GM12878 (cell line): ENCODE measurements at regions not wholly inside any gene's neighbourhood (a gene's known extent, or its start where the extent isn't known, plus 50 kb on each side); places are given as distances from the start of the nearest gene placed in this dataset.

Experiments
- ATAC-seq: fragments of 200-7000 bp; cut with Tn5 transposase; 3 replicates; pipeline ENCODE4 v1.9.1; 2020; ENCODE audit warnings: mild to moderate bottlenecking, moderate library complexity
- BruUV-seq: library from RNA; stranded (reverse); fragments of 400-500 nt; replicated peaks from 2 replicates; lab custom pipeline; 2021; lab: Mats Ljungman, UMichigan
- CTCF ChIA-PET: fragments of 300-600 bp; sonication (Branson Sonifier 250); formaldehyde crosslinking; extraction: SDS; loops from one replicate; lab custom pipeline; 2021; ENCODE audit warnings: inconsistent platforms; lab: Yijun Ruan, JAX
- POLR2A ChIA-PET: fragments of 350-600 bp; formaldehyde crosslinking; extraction: SDS; loops from one replicate; lab custom pipeline; 2021; ENCODE audit warnings: inconsistent platforms; lab: Charles Lee
- RAD21 ChIA-PET: fragments of 300-600 bp; sonication (Branson Sonifier 250); formaldehyde crosslinking; loops from one replicate; lab custom pipeline; 2023; ENCODE audit warnings: antibody characterized with exemption; ENCODE audit not compliant: unreplicated experiment; lab: Charles Lee
- SMC1A ChIA-PET: fragments of 300-600 bp; sonication (Branson Sonifier 250); formaldehyde crosslinking; loops from one replicate; lab custom pipeline; 2023; ENCODE audit not compliant: unreplicated experiment, uncharacterized antibody; lab: Charles Lee
- DNase-seq: peaks from one replicate; pipeline ENCODE4 v3.0.0-alpha.2; 2011; ENCODE audit warnings: low read depth, low spot score
- FAIRE-seq: peaks from 3 replicates; lab custom pipeline; 2011; peaks lifted over from hg19 to GRCh38; lab: Jason Lieb, UNC
- H2AFZ ChIP-seq: 2 replicates; pipeline ENCODE4 v1.6.0; 2011; ENCODE audit warnings: low read depth, low read length, control low read depth; ENCODE audit not compliant: control insufficient read depth
- H3K27ac ChIP-seq: 2 replicates; pipeline ENCODE4 v1.5.1; 2011; ENCODE audit warnings: control low read depth; ENCODE audit not compliant: control insufficient read depth, insufficient read depth
- H3K27me3 ChIP-seq, 2 experiments: replicated peaks in 1 of 2; 2 replicates each; pipeline versions ENCODE4 v1.6.0 to v1.6.1; 2011; ENCODE audit warnings: low read length in 1 of 2; ENCODE audit not compliant: control insufficient read depth in 2 of 2, insufficient read depth in 2 of 2
- H3K36me3 ChIP-seq, 2 experiments: 2 replicates each; pipeline ENCODE4 v1.5.1; 2011; ENCODE audit warnings: low read length in 1 of 2; ENCODE audit not compliant: control insufficient read depth in 2 of 2, insufficient read depth in 2 of 2
- H3K4me1 ChIP-seq: 2 replicates; pipeline ENCODE4 v1.6.1; 2011; ENCODE audit warnings: mild to moderate bottlenecking, low read length, moderate library complexity, mixed read lengths; ENCODE audit not compliant: control insufficient read depth, insufficient read depth
- H3K4me2 ChIP-seq: 2 replicates; pipeline ENCODE4 v1.6.0; 2011; ENCODE audit warnings: control low read depth; ENCODE audit not compliant: control insufficient read depth, insufficient read depth
- H3K4me3 ChIP-seq: fragments of 200-600 bp; sonication (generic); 2 replicates; pipeline ENCODE4 v1.5.1; 2016
- H3K79me2 ChIP-seq: 2 replicates; pipeline ENCODE4 v1.6.0; 2011; ENCODE audit warnings: low read length; ENCODE audit not compliant: control insufficient read depth, insufficient read depth
- H3K9ac ChIP-seq: 2 replicates; pipeline ENCODE4 v1.8.0; 2011; ENCODE audit warnings: low read length, control low read depth, mixed read lengths; ENCODE audit not compliant: control insufficient read depth, insufficient read depth
- H3K9me3 ChIP-seq: replicated peaks from 3 replicates; pipeline ENCODE4 v1.5.1; 2011; ENCODE audit warnings: mild to moderate bottlenecking, low read length; ENCODE audit not compliant: control insufficient read depth, insufficient read depth
- H4K20me1 ChIP-seq: 2 replicates; pipeline ENCODE4 v1.6.0; 2011; ENCODE audit not compliant: control insufficient read depth, insufficient read depth
- EGR1 ChIP-seq, 2 experiments: IDR thresholded peaks; 1 replicate in 1 of 2; 2 replicates in 1 of 2; pipeline ENCODE4 v1.6.1; 2011 to 2012; ENCODE audit warnings: low read depth in 2 of 2, low read length in 2 of 2, borderline replicate concordance in 1 of 2, mild to moderate bottlenecking in 1 of 2, moderate library complexity in 1 of 2
- FOS ChIP-seq: IDR thresholded peaks from 3 replicates; pipeline ENCODE4 v1.6.1; 2011; ENCODE audit warnings: borderline replicate concordance; ENCODE audit not compliant: insufficient read length; ENCODE audit errors: extremely low read depth
- RUNX3 ChIP-seq: IDR thresholded peaks from 2 replicates; pipeline ENCODE4 v1.6.1; 2012; ENCODE audit warnings: low read length, inconsistent platforms
- TAF1 ChIP-seq: IDR thresholded peaks from 2 replicates; pipeline ENCODE4 v1.6.1; 2011; ENCODE audit warnings: mild to moderate bottlenecking, low read depth, low read length, borderline replicate concordance
- WGBS: methylation state at CpG from one replicate; pipeline ENCODE4 v1.1.6; 2016; ENCODE audit warnings: low lambda C conversion rate; ENCODE audit not compliant: insufficient replicate concordance, insufficient coverage; ENCODE audit errors: missing lambda C conversion rate; 5-methylcytosine and 5-hydroxymethylcytosine counted together
- in situ Hi-C: fragments of 300-500 bp; cut with MboI; formaldehyde crosslinking; loops from 9 replicates; pipeline ENCODE4 v1.14.3; 2018; ENCODE audit warnings: mixed read lengths
- intact Hi-C: fragments of 100-400 bp; cut with micrococcal nuclease; formaldehyde crosslinking; loops from one replicate; pipeline ENCODE4 v1.14.2; 2022; ENCODE audit not compliant: unreplicated experiment
- TF ChIP-seq, protein P1 (sequence below): fragments of 450-650 bp; IDR thresholded peaks from 2 replicates; pipeline ENCODE4 v1.6.1; 2018; ENCODE audit warnings: borderline replicate concordance, mild to moderate bottlenecking; ENCODE audit not compliant: partially characterized antibody

DNA sequence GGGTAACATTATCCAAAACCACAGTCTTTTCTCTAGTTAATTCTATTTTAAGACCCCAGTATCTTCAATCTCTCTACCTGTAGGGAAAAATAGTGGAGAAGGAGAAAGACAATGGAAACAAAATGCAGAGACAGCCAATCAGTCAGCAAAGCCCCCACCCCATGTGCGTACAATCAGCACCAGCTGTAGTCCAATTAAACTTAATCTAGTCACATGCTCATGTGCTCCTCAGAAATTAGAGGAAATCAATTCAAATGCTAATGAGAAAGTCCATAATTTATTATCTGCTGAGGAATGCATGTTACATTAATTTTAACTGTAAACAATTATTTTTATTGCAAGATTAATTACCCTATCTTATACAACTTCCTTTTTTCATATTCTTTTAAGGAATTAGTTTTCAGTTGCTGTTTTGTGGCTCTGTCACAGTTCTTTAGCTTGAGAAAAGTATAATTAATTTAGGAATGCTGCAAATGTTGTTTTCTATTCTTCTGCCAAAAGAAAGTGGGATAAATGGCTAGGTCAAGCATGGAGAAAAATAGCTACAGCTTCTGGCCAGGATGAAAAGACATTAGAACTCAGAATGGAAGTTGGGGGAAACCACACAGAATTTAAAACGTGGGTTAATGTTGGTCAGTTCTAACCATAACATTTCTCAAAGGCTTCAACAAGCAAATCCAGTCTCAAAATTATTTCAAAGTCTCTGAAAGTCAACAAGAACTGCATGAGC, 232.4 kb upstream of the HNRNPA3 start:
- Histone ChIP-seq H3K4me2 (no peak overlapping the region), H4K20me1 (no peaks in the 10 kb centered on the region), H2AFZ (no peak overlapping the region), H3K36me3 (no peaks in the 10 kb centered on the region), H3K27ac (no peak overlapping the region), H3K4me3 (no peak overlapping the region), H3K9me3 (no peaks in the 10 kb centered on the region), H3K79me2 (no peaks in the 10 kb centered on the region), H3K9ac (no peak overlapping the region), H3K27me3 (no peaks in the 10 kb centered on the region), H3K4me1 (no peaks in the 10 kb centered on the region)
- no TSS peak for BruUV-seq
- ChIA-PET SMC1A (interaction anchor here (0.7 to 4.6 kb wide), 11 partner anchors 9 to 181 kb away, joined by 3 to 46 read pairs (median 3); no protein-coding TSS in a partner anchor), POLR2A (no interaction called here), CTCF (interaction anchor here (0.8 to 5.2 kb wide), 7 partner anchors 8 to 183 kb away, joined by 3 to 64 read pairs (median 3); no protein-coding TSS in a partner anchor), RAD21 (interaction anchor here (0.9 to 2.2 kb wide), 4 partner anchors 14 to 168 kb away, joined by 3 to 24 read pairs (median 3); no protein-coding TSS in a partner anchor)
- DNase-seq: no peak
- no peak for TF ChIP-seq EGR1 (IDR thresholded peaks at IDR 0.05; ENCODE audit: borderline replicate concordance in 1 of 2, low read depth in 2 of 2, low read length in 2 of 2)
- TF ChIP-seq TAF1: no peak
- peak; percentile 49; the same call in 1 of the 2 replicates for TF ChIP-seq RUNX3
- TF ChIP-seq, protein P1, sequence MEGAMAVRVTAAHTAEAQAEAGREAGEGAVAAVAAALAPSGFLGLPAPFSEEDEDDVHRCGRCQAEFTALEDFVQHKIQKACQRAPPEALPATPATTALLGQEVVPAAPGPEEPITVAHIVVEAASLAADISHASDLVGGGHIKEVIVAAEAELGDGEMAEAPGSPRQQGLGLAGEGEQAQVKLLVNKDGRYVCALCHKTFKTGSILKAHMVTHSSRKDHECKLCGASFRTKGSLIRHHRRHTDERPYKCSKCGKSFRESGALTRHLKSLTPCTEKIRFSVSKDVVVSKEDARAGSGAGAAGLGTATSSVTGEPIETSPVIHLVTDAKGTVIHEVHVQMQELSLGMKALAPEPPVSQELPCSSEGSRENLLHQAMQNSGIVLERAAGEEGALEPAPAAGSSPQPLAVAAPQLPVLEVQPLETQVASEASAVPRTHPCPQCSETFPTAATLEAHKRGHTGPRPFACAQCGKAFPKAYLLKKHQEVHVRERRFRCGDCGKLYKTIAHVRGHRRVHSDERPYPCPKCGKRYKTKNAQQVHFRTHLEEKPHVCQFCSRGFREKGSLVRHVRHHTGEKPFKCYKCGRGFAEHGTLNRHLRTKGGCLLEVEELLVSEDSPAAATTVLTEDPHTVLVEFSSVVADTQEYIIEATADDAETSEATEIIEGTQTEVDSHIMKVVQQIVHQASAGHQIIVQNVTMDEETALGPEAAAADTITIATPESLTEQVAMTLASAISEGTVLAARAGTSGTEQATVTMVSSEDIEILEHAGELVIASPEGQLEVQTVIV: no peak
- TF ChIP-seq FOS: no peak
- WGBS: 25% methylated on average over 2 of the region's 2 CpGs
- no peak for FAIRE-seq
- ATAC-seq: no peak
- intact Hi-C loops: loop anchor here (5.0 kb wide), 1 partner anchor 167 kb away; no protein-coding TSS in a partner anchor
- in situ Hi-C loops: no loop called here
